ENCODE measurements at regions not wholly inside any gene's neighbourhood (a gene's known extent, or its start where the extent isn't known, plus 50 kb on each side); places are given as distances from the start of the nearest gene placed in this dataset.

GRCh38 chr6:40210628-40211056 lies 276.4 kb upstream of the MOCS1 start:
- no peaks in the 10 kb centered on the region for H3K9me3 ChIP-seq (ENCODE audit: control insufficient read depth in 2 of 3, low read length in 3 of 3)
- Mint-ChIP-seq H3K36me3 (peaks cover 0 to 5% (median 0%) of the 10 kb centered on the region in 5 donors), H3K27ac (no peak overlapping the region), H3K9me3 (peaks cover 0 to 13% (median 5%) of the 10 kb centered on the region in 11 donors), H3K4me1 (no peaks in the 10 kb centered on the region), H3K4me3 (no peak overlapping the region), H3K27me3 (peaks cover 0 to 44% (median 28%) of the 10 kb centered on the region in 5 donors)
- no peaks in the 10 kb centered on the region for H3K4me1 ChIP-seq (ENCODE audit: control insufficient read depth in 2 of 2, insufficient read depth in 2 of 2, low read length in 2 of 2)
- ChIA-PET CTCF (no interaction called here), POLR2A (no interaction called here)
- H3K27me3 ChIP-seq (ENCODE audit: control insufficient read depth in 2 of 2, insufficient read depth in 2 of 2, low read length in 2 of 2), result peaks cover 0 to 5% of the 10 kb centered on the region in 2 donors
- intact Hi-C loops (cut with micrococcal nuclease), result no loop called here
- no peak overlapping the region for H3K4me3 ChIP-seq (ENCODE audit: low read length)
- DNase-seq (no peak), ATAC-seq (no peak)
- no peak overlapping the region for H3K27ac ChIP-seq (ENCODE audit: low read depth, low read length)
- no peaks in the 10 kb centered on the region for H3K36me3 ChIP-seq (ENCODE audit: control insufficient read depth in 2 of 3, insufficient read depth in 3 of 3, low read length in 3 of 3)

- intact Hi-C loops (cut with micrococcal nuclease), result no loop called here
- POLR2A ChIA-PET, result no interaction called here
Observed at GRCh38 chr6:40205801-40206200, 271.5 kb upstream of the MOCS1 start.

GRCh38 chr6:40205004-40205403 lies 270.7 kb upstream of the MOCS1 start:
- H3K4me1 Mint-ChIP-seq, result no peaks in the 10 kb centered on the region
- DNase-seq, result no peak
- Histone ChIP-seq H3K27ac (ENCODE audit: low read depth, low read length) (no peak overlapping the region), H3K9me3 (ENCODE audit: control insufficient read depth in 2 of 3, low read length in 3 of 3) (no peaks in the 10 kb centered on the region), H3K36me3 (ENCODE audit: control insufficient read depth in 2 of 3, insufficient read depth in 3 of 3, low read length in 3 of 3) (no peaks in the 10 kb centered on the region), H3K4me3 (ENCODE audit: low read length) (no peak overlapping the region), H3K4me1 (ENCODE audit: control insufficient read depth in 2 of 2, insufficient read depth in 2 of 2, low read length in 2 of 2) (no peaks in the 10 kb centered on the region), H3K27me3 (ENCODE audit: control insufficient read depth in 2 of 2, insufficient read depth in 2 of 2, low read length in 2 of 2) (peaks cover 0 to 2% of the 10 kb centered on the region in 2 donors)
- no peak overlapping the region for H3K27ac Mint-ChIP-seq
- H3K27me3 Mint-ChIP-seq, result peaks cover 7 to 25% (median 19%) of the 10 kb centered on the region in 5 donors
- intact Hi-C loops (cut with micrococcal nuclease), result no loop called here
- no peak for ATAC-seq
- H3K36me3 Mint-ChIP-seq, result peaks cover 0 to 10% (median 0%) of the 10 kb centered on the region in 5 donors
- H3K4me3 Mint-ChIP-seq, result no peak overlapping the region
- ChIA-PET CTCF (no interaction called here), POLR2A (no interaction called here)
- H3K9me3 Mint-ChIP-seq, result peaks cover 0 to 47% (median 21%) of the 10 kb centered on the region in 11 donors

More at GRCh38 chr6:40205801-40206200, 271.5 kb upstream of the MOCS1 start:
- Mint-ChIP-seq H3K9me3 (peaks cover 0 to 47% (median 20%) of the 10 kb centered on the region in 11 donors), H3K36me3 (peaks cover 0 to 10% (median 0%) of the 10 kb centered on the region in 5 donors), H3K4me3 (no peak overlapping the region), H3K27ac (no peak overlapping the region), H3K4me1 (no peaks in the 10 kb centered on the region), H3K27me3 (peaks cover 7 to 26% (median 19%) of the 10 kb centered on the region in 5 donors)
- peaks cover 0 to 2% of the 10 kb centered on the region in 2 donors for H3K27me3 ChIP-seq (ENCODE audit: control insufficient read depth in 2 of 2, insufficient read depth in 2 of 2, low read length in 2 of 2)
- CTCF ChIA-PET, result no interaction called here
- no peaks in the 10 kb centered on the region for H3K9me3 ChIP-seq (ENCODE audit: control insufficient read depth in 2 of 3, low read length in 3 of 3)
- no peak for DNase-seq
- no peak overlapping the region for H3K4me3 ChIP-seq (ENCODE audit: low read length)
- no peak overlapping the region for H3K27ac ChIP-seq (ENCODE audit: low read depth, low read length)
- ATAC-seq, result no peak
- no peaks in the 10 kb centered on the region for H3K4me1 ChIP-seq (ENCODE audit: control insufficient read depth in 2 of 2, insufficient read depth in 2 of 2, low read length in 2 of 2)
- no peaks in the 10 kb centered on the region for H3K36me3 ChIP-seq (ENCODE audit: control insufficient read depth in 2 of 3, insufficient read depth in 3 of 3, low read length in 3 of 3)

GRCh38 chr6:40197371-40197770 lies 263.1 kb upstream of the MOCS1 start:
- Histone ChIP-seq H3K27ac (ENCODE audit: low read depth, low read length) (no peak overlapping the region), H3K4me3 (ENCODE audit: low read length) (no peak overlapping the region), H3K9me3 (ENCODE audit: control insufficient read depth in 2 of 3, low read length in 3 of 3) (no peaks in the 10 kb centered on the region), H3K4me1 (ENCODE audit: control insufficient read depth in 2 of 2, insufficient read depth in 2 of 2, low read length in 2 of 2) (no peaks in the 10 kb centered on the region), H3K27me3 (ENCODE audit: control insufficient read depth in 2 of 2, insufficient read depth in 2 of 2, low read length in 2 of 2) (no peaks in the 10 kb centered on the region), H3K36me3 (ENCODE audit: control insufficient read depth in 2 of 3, insufficient read depth in 3 of 3, low read length in 3 of 3) (no peaks in the 10 kb centered on the region)
- H3K27ac Mint-ChIP-seq, result no peak overlapping the region
- H3K27me3 Mint-ChIP-seq, result peaks cover 4 to 8% (median 5%) of the 10 kb centered on the region in 5 donors
- intact Hi-C loops (cut with micrococcal nuclease), result no loop called here
- CTCF ChIA-PET, result no interaction called here
- H3K36me3 Mint-ChIP-seq, result peaks cover 0 to 5% (median 0%) of the 10 kb centered on the region in 5 donors
- H3K9me3 Mint-ChIP-seq, result peaks cover 0 to 15% (median 4%) of the 10 kb centered on the region in 11 donors
- POLR2A ChIA-PET, result no interaction called here
- H3K4me1 Mint-ChIP-seq, result no peaks in the 10 kb centered on the region
- no peak overlapping the region for H3K4me3 Mint-ChIP-seq
- ATAC-seq, result no peak
- no peak for DNase-seq

- Mint-ChIP-seq H3K9me3 (peaks cover 0 to 6% (median 0%) of the 10 kb centered on the region in 11 donors), H3K4me3 (no peak overlapping the region), H3K27me3 (peaks cover 0 to 12% (median 6%) of the 10 kb centered on the region in 5 donors), H3K4me1 (no peaks in the 10 kb centered on the region), H3K27ac (no peak overlapping the region), H3K36me3 (no peaks in the 10 kb centered on the region)
- Histone ChIP-seq H3K27ac (ENCODE audit: low read depth, low read length) (no peak overlapping the region), H3K36me3 (ENCODE audit: control insufficient read depth in 2 of 3, insufficient read depth in 3 of 3, low read length in 3 of 3) (no peaks in the 10 kb centered on the region), H3K27me3 (ENCODE audit: control insufficient read depth in 2 of 2, insufficient read depth in 2 of 2, low read length in 2 of 2) (no peaks in the 10 kb centered on the region), H3K4me3 (ENCODE audit: low read length) (no peak overlapping the region), H3K4me1 (ENCODE audit: control insufficient read depth in 2 of 2, insufficient read depth in 2 of 2, low read length in 2 of 2) (no peaks in the 10 kb centered on the region), H3K9me3 (ENCODE audit: control insufficient read depth in 2 of 3, low read length in 3 of 3) (no peaks in the 10 kb centered on the region)
- intact Hi-C loops (cut with micrococcal nuclease), result no loop called here
- ATAC-seq (no peak), DNase-seq (no peak)
- ChIA-PET CTCF (no interaction called here), POLR2A (no interaction called here)
Observed at GRCh38 chr6:40196135-40196518, 261.9 kb upstream of the MOCS1 start.

GRCh38 chr6:40195428-40196134 lies 261.3 kb upstream of the MOCS1 start:
- Histone ChIP-seq H3K9me3 (ENCODE audit: control insufficient read depth in 2 of 3, low read length in 3 of 3) (no peaks in the 10 kb centered on the region), H3K36me3 (ENCODE audit: control insufficient read depth in 2 of 3, insufficient read depth in 3 of 3, low read length in 3 of 3) (no peaks in the 10 kb centered on the region), H3K4me1 (ENCODE audit: control insufficient read depth in 2 of 2, insufficient read depth in 2 of 2, low read length in 2 of 2) (no peaks in the 10 kb centered on the region), H3K27me3 (ENCODE audit: control insufficient read depth in 2 of 2, insufficient read depth in 2 of 2, low read length in 2 of 2) (no peaks in the 10 kb centered on the region), H3K27ac (ENCODE audit: low read depth, low read length) (no peak overlapping the region), H3K4me3 (ENCODE audit: low read length) (no peak overlapping the region)
- Mint-ChIP-seq H3K36me3 (no peaks in the 10 kb centered on the region), H3K27ac (no peak overlapping the region), H3K9me3 (peaks cover 0 to 3% (median 0%) of the 10 kb centered on the region in 11 donors), H3K4me1 (no peaks in the 10 kb centered on the region), H3K27me3 (peaks cover 0 to 12% (median 6%) of the 10 kb centered on the region in 5 donors), H3K4me3 (no peak overlapping the region)
- no peak for DNase-seq
- intact Hi-C loops (cut with micrococcal nuclease), result no loop called here
- ChIA-PET POLR2A (no interaction called here), CTCF (no interaction called here)
- no peak for ATAC-seq
